Chondrocyte (in vitro differentiated cells): ENCODE measurements at regions not wholly inside any gene's neighbourhood (a gene's known extent, or its start where the extent isn't known, plus 50 kb on each side); places are given as distances from the start of the nearest gene placed in this dataset.

Experiments used
- DNase-seq: peaks from one replicate; pipeline ENCODE4 v3.0.0; 2021; ENCODE audit warnings: mixed read lengths, low spot score
- H3K27ac Mint-ChIP-seq: one replicate; pipeline ENCODE4 v1.8.0; 2021; ENCODE audit warnings: mild to moderate bottlenecking, moderate library complexity, mixed read lengths; ENCODE audit not compliant: unreplicated experiment
- H3K27me3 Mint-ChIP-seq: 2 replicates; pipeline ENCODE4 v1.8.0; 2021; ENCODE audit warnings: low read depth, mixed read lengths
- H3K36me3 Mint-ChIP-seq: 2 replicates; pipeline ENCODE4 v1.8.0; 2021; ENCODE audit warnings: low read depth, mixed read lengths
- H3K4me1 Mint-ChIP-seq: 2 replicates; pipeline ENCODE4 v1.8.0; 2021; ENCODE audit warnings: low read depth, mild to moderate bottlenecking, mixed read lengths
- H3K4me3 Mint-ChIP-seq: one replicate; pipeline ENCODE4 v1.8.0; 2021; ENCODE audit warnings: mild to moderate bottlenecking, moderate library complexity, mixed read lengths; ENCODE audit not compliant: unreplicated experiment
- H3K9me3 Mint-ChIP-seq: 2 replicates; pipeline ENCODE4 v1.8.0; 2021; ENCODE audit warnings: low read depth, mixed read lengths
- TF ChIP-seq, protein P1 (sequence below): fragments of 200-600 bp; sonication (generic); IDR thresholded peaks from 2 replicates; pipeline ENCODE4 v1.5.0; 2021; ENCODE audit warnings: antibody characterized with exemption, mild to moderate bottlenecking, moderate library complexity

DNA sequence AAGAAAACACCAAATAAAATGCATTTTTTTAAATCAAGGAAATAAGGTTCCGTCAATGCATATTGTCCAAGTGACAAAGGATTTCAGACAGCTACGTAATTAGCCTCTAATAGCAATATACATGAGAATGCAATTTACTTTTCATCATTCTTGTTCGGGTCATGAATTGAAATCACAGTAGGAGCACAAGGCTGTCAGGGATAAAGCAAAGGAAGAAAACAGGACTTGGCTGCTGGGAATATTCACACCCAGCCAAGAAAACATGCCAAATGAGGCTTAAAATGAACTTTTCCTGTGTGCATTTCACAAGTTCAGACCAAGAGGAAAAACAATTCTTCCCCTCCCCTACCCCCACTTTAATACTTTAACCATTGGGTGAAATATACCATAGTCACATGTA lies 188.6 kb downstream of the CWF19L2 start:
- TF ChIP-seq, protein P1, sequence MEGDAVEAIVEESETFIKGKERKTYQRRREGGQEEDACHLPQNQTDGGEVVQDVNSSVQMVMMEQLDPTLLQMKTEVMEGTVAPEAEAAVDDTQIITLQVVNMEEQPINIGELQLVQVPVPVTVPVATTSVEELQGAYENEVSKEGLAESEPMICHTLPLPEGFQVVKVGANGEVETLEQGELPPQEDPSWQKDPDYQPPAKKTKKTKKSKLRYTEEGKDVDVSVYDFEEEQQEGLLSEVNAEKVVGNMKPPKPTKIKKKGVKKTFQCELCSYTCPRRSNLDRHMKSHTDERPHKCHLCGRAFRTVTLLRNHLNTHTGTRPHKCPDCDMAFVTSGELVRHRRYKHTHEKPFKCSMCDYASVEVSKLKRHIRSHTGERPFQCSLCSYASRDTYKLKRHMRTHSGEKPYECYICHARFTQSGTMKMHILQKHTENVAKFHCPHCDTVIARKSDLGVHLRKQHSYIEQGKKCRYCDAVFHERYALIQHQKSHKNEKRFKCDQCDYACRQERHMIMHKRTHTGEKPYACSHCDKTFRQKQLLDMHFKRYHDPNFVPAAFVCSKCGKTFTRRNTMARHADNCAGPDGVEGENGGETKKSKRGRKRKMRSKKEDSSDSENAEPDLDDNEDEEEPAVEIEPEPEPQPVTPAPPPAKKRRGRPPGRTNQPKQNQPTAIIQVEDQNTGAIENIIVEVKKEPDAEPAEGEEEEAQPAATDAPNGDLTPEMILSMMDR = no peak
- H3K4me3 Mint-ChIP-seq = no peak overlapping the region
- DNase-seq = no peak

DNA sequence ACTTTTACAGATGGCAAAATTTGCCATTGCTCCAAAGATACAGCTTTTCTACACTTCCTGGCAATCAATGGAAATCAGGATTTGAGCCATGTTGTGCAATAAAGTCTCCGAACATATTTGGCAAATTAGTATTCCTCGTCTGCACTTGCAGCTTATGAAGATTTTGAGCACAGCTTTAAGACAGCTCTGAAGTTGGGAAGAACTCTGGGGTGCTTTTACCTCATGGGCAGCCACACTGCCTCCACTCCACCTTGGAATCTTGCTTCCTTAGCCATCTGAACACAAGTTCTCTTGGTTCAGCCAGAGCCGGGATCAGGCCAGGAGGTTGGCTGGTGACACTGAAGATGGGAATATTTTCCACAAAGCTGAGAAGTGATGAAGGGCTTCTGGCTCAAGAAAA lies 191.2 kb downstream of the CWF19L2 start:
- Mint-ChIP-seq H3K27me3 (no peaks in the 10 kb centered on the region), H3K4me3 (no peak overlapping the region), H3K27ac (no peak overlapping the region), H3K36me3 (no peaks in the 10 kb centered on the region), H3K9me3 (no peaks in the 10 kb centered on the region), H3K4me1 (no peaks in the 10 kb centered on the region)
- TF ChIP-seq, protein P1 = no peak
- no peak for DNase-seq

More for the DNA sequence above, 188.6 kb downstream of the CWF19L2 start:
- no peaks in the 10 kb centered on the region for H3K9me3 Mint-ChIP-seq
- no peaks in the 10 kb centered on the region for H3K36me3 Mint-ChIP-seq
- H3K27ac Mint-ChIP-seq = no peak overlapping the region
- no peaks in the 10 kb centered on the region for H3K4me1 Mint-ChIP-seq
- H3K27me3 Mint-ChIP-seq = peaks cover 3% of the 10 kb centered on the region

DNA sequence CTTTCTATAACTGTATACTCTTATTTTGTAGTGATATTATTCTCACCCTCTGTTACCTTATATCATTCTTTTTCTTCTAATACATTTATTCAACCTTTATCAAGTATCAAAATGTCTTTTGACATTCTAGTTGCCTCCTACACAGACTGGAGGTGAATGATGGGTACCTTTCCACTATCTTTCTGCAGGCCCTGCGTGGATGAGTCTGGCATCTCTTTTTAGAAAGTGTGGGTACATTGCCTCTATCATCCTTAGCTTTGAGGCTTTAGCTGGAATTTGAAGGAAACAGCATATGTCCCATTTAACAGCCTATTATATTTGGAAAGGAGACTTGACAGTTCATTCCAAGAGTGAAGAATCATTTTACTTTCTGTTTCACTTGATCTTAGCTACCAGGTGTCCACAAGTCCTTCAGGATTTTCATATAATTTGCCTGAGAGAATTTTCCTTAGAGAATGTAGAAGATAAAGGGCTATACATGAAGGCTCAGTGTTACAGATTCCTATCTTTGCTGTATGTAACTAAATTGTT lies 192.0 kb downstream of the CWF19L2 start:
- Mint-ChIP-seq H3K9me3 (no peaks in the 10 kb centered on the region), H3K4me1 (no peaks in the 10 kb centered on the region), H3K4me3 (no peak overlapping the region), H3K36me3 (no peaks in the 10 kb centered on the region), H3K27me3 (no peaks in the 10 kb centered on the region), H3K27ac (no peak overlapping the region)
- TF ChIP-seq, protein P1 = no peak
- no peak for DNase-seq

DNA sequence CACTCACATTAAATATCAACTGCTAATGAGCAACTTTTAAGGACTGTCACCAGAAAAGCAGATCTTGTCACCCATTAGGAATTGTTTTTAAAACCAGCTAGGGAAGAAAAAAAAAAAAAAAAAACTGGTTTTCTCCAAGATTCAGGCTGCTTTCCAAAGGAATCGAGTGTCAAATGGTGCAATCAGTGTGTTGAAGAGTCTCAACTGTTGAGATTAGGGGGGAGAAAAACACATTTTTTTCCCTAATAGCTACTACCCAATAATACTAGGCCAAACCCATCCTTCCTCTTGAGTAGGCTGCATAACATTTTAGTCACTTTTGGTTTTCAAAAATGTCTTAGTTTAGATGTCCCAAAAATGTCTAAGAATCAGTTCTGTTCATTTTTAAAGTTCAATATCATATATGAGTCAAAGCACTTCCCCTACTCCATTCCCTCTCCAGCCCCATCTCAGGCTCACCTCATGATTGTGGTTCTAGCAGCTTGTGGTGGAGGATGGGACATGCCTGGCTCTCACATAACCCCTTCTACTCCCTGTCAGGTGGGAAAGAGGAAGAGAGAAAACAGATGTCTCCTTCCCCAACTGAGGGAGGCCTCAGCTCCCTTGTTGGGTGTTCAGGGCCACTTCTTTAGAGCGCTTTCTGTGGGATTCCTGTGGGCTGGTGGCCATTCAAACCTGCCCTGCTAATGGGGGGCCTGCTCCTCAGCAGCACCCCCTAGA lies 193.6 kb downstream of the CWF19L2 start:
- H3K36me3 Mint-ChIP-seq = no peaks in the 10 kb centered on the region
- H3K4me3 Mint-ChIP-seq = no peak overlapping the region
- H3K9me3 Mint-ChIP-seq = no peaks in the 10 kb centered on the region
- DNase-seq = no peak
- H3K4me1 Mint-ChIP-seq = no peaks in the 10 kb centered on the region
- TF ChIP-seq, protein P1 = no peak
- H3K27me3 Mint-ChIP-seq = peaks cover 4% of the 10 kb centered on the region
- H3K27ac Mint-ChIP-seq = no peak overlapping the region

DNA sequence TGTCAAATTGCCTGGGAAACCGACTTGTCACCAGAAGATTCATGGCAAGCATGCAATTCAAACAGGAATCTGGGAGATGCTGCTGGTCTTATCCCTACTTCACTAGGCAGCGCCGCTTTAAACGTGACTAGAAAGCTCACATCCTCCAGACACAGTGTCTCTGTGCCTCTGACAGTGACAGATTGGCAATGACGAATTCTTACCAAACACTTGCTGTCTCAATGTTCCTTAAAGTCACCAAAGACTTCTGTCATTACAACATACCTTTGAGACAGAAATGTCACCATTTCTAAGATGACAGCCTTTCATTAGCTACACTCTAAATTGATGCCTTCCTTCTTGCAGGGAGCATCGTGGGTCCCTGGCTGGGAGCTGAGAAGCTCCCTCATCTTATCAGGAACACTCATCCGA lies 197.8 kb downstream of the CWF19L2 start:
- no peak for DNase-seq
- no peaks in the 10 kb centered on the region for H3K4me1 Mint-ChIP-seq
- peaks cover 5% of the 10 kb centered on the region for H3K27me3 Mint-ChIP-seq
- TF ChIP-seq, protein P1 = no peak
- no peaks in the 10 kb centered on the region for H3K36me3 Mint-ChIP-seq
- H3K9me3 Mint-ChIP-seq = no peaks in the 10 kb centered on the region
- no peak overlapping the region for H3K4me3 Mint-ChIP-seq
- no peak overlapping the region for H3K27ac Mint-ChIP-seq
